Endodermal cell (in vitro differentiated cells): ENCODE measurements at regions not wholly inside any gene's neighbourhood (a gene's known extent, or its start where the extent isn't known, plus 50 kb on each side); places are given as distances from the start of the nearest gene placed in this dataset.

Experiments used
- DNase-seq: peaks from one replicate; pipeline ENCODE4 v3.0.0-alpha.2; 2017
- H3K27ac ChIP-seq: 2 replicates; pipeline ENCODE4 v1.5.1; 2013; ENCODE audit warnings: mild to moderate bottlenecking, low read depth, low read length, moderate library complexity
- H3K27me3 ChIP-seq: 2 replicates; pipeline ENCODE4 v1.6.1; 2013; ENCODE audit warnings: mild to moderate bottlenecking, low read length, moderate library complexity; ENCODE audit not compliant: insufficient read depth, control insufficient read depth, poor library complexity, severe bottlenecking
- H3K36me3 ChIP-seq: 2 replicates; pipeline ENCODE4 v1.7.0; 2013; ENCODE audit warnings: mild to moderate bottlenecking, low read length, moderate library complexity; ENCODE audit not compliant: control insufficient read depth, insufficient read depth
- H3K4me1 ChIP-seq: one replicate; pipeline ENCODE4 v1.7.0; 2013; ENCODE audit warnings: low read length; ENCODE audit not compliant: control insufficient read depth, insufficient read depth
- H3K4me3 ChIP-seq: 2 replicates; pipeline ENCODE4 v1.5.1; 2013; ENCODE audit warnings: mild to moderate bottlenecking, low read length, moderate library complexity
- H3K9ac ChIP-seq: 2 replicates; pipeline ENCODE4 v1.6.1; 2013; ENCODE audit warnings: mild to moderate bottlenecking, low read length, moderate library complexity; ENCODE audit not compliant: poor library complexity, severe bottlenecking; ENCODE audit errors: extremely low read depth
- H3K9me3 ChIP-seq: 2 replicates; pipeline ENCODE4 v1.6.1; 2013; ENCODE audit warnings: mild to moderate bottlenecking, low read length, moderate library complexity; ENCODE audit not compliant: control insufficient read depth
- H3K27ac Mint-ChIP-seq: 2 replicates; pipeline ENCODE4 v1.8.0; 2020; ENCODE audit warnings: mixed read lengths
- H3K27me3 Mint-ChIP-seq: 2 replicates; pipeline ENCODE4 v1.8.0; 2021; ENCODE audit warnings: mild to moderate bottlenecking, mixed read lengths; ENCODE audit not compliant: insufficient read depth
- H3K36me3 Mint-ChIP-seq: 2 replicates; pipeline ENCODE4 v1.8.0; 2020; ENCODE audit warnings: low read depth, mixed read lengths
- H3K4me1 Mint-ChIP-seq: 2 replicates; pipeline ENCODE4 v1.8.0; 2020; ENCODE audit warnings: mixed read lengths
- H3K4me3 Mint-ChIP-seq: 2 replicates; pipeline ENCODE4 v1.8.0; 2020; ENCODE audit warnings: mild to moderate bottlenecking, moderate library complexity, mixed read lengths
- H3K9me3 Mint-ChIP-seq: 2 replicates; pipeline ENCODE4 v1.8.0; 2020; ENCODE audit warnings: mild to moderate bottlenecking, mixed read lengths
- WGBS, 2 experiments: methylation state at CpG; one replicate each; pipeline versions ENCODE4 v1.1.5 to v1.1.7; 2013; ENCODE audit warnings: missing lambda C conversion rate in 2 of 2, mixed read lengths in 1 of 2; ENCODE audit not compliant: insufficient coverage in 1 of 2, insufficient read length in 1 of 2; 5-methylcytosine and 5-hydroxymethylcytosine counted together
- TF ChIP-seq, protein P1 (sequence below): fragments of 200-600 bp; sonication (generic); conservative IDR thresholded peaks from 2 replicates; pipeline ENCODE4 v1.5.0; 2021; ENCODE audit warnings: antibody characterized with exemption, mild to moderate bottlenecking

- H3K4me3 ChIP-seq, result no peak overlapping the region
- peaks cover 3% of the 10 kb centered on the region for H3K4me1 ChIP-seq
- no peak for DNase-seq
- Mint-ChIP-seq H3K4me1 (peaks cover 16% of the 10 kb centered on the region), H3K9me3 (no peaks in the 10 kb centered on the region), H3K4me3 (no peak overlapping the region), H3K27ac (no peak overlapping the region), H3K36me3 (no peaks in the 10 kb centered on the region), H3K27me3 (peaks cover 6% of the 10 kb centered on the region)
- no peaks in the 10 kb centered on the region for H3K36me3 ChIP-seq
- no peak overlapping the region for H3K9ac ChIP-seq
- H3K9me3 ChIP-seq, result no peaks in the 10 kb centered on the region
- TF ChIP-seq, protein P1, sequence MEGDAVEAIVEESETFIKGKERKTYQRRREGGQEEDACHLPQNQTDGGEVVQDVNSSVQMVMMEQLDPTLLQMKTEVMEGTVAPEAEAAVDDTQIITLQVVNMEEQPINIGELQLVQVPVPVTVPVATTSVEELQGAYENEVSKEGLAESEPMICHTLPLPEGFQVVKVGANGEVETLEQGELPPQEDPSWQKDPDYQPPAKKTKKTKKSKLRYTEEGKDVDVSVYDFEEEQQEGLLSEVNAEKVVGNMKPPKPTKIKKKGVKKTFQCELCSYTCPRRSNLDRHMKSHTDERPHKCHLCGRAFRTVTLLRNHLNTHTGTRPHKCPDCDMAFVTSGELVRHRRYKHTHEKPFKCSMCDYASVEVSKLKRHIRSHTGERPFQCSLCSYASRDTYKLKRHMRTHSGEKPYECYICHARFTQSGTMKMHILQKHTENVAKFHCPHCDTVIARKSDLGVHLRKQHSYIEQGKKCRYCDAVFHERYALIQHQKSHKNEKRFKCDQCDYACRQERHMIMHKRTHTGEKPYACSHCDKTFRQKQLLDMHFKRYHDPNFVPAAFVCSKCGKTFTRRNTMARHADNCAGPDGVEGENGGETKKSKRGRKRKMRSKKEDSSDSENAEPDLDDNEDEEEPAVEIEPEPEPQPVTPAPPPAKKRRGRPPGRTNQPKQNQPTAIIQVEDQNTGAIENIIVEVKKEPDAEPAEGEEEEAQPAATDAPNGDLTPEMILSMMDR, result no peak
- H3K27ac ChIP-seq, result no peak overlapping the region
- no peaks in the 10 kb centered on the region for H3K27me3 ChIP-seq
- 92 to 94% methylated on average over 5 of the region's 5 CpGs for WGBS, 2 experiments
These were observed 363.7 kb downstream of the ADRA2A start for GRCh38 chr10:111440501-111440900.

DNA sequence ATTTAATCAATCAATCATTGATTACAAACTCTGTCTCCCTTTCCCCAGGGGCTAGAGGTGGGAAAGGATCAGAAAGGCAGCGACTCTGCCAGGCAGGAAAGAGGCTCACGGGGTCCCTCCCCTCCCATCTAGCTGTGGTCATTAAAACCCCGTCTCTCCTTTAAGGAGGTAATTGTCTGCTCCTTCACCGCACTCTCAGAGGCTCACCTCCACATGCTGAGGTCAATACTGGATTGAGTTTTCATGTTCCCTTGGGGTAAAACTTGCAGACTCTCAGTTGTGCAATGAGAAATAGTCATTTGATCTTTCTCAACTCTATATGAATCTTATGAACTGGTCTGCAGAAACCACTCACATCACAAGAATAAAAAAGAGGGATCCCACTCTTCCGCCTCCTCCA, 368.8 kb downstream of the ADRA2A start:
- 63 to 100% methylated on average over 1 to 4 of the region's 5 CpGs for whole genome bisulfite sequencing, 2 experiments
- DNase-seq, result no peak
- Histone ChIP-seq H3K27me3 (peaks cover 14% of the 10 kb centered on the region), H3K27ac (no peak overlapping the region), H3K4me1 (peaks cover 3% of the 10 kb centered on the region), H3K9me3 (no peaks in the 10 kb centered on the region), H3K36me3 (no peaks in the 10 kb centered on the region), H3K9ac (no peak overlapping the region), H3K4me3 (no peak overlapping the region)
- H3K36me3 Mint-ChIP-seq, result no peaks in the 10 kb centered on the region
- TF ChIP-seq, protein P1, result no peak
- H3K4me1 Mint-ChIP-seq, result peaks cover 23% of the 10 kb centered on the region
- no peak overlapping the region for H3K27ac Mint-ChIP-seq
- H3K9me3 Mint-ChIP-seq, result peaks cover 3% of the 10 kb centered on the region
- H3K4me3 Mint-ChIP-seq, result no peak overlapping the region
- H3K27me3 Mint-ChIP-seq, result peaks cover 18% of the 10 kb centered on the region

- Histone ChIP-seq H3K36me3 (no peaks in the 10 kb centered on the region), H3K4me3 (no peak overlapping the region), H3K27me3 (peaks cover 24% of the 10 kb centered on the region), H3K27ac (no peak overlapping the region), H3K9ac (no peak overlapping the region), H3K4me1 (peaks cover 3% of the 10 kb centered on the region), H3K9me3 (no peaks in the 10 kb centered on the region)
- peaks cover 23% of the 10 kb centered on the region for H3K4me1 Mint-ChIP-seq
- DNase-seq, result no peak
- no peak overlapping the region for H3K4me3 Mint-ChIP-seq
- peaks cover 22% of the 10 kb centered on the region for H3K27me3 Mint-ChIP-seq
- TF ChIP-seq, protein P1, result no peak
- peaks cover 3% of the 10 kb centered on the region for H3K9me3 Mint-ChIP-seq
- no peaks in the 10 kb centered on the region for H3K36me3 Mint-ChIP-seq
- H3K27ac Mint-ChIP-seq, result no peak overlapping the region
These were observed 370.1 kb downstream of the ADRA2A start for GRCh38 chr10:111446966-111447365.
